GM13977 (cell line): ENCODE measurements at regions not wholly inside any gene's neighbourhood (a gene's known extent, or its start where the extent isn't known, plus 50 kb on each side); places are given as distances from the start of the nearest gene placed in this dataset.

Experiments used
- DNase-seq: peaks from one replicate; pipeline ENCODE4 v3.0.0; 2012; ENCODE audit warnings: low spot score
- CTCF ChIP-seq: IDR thresholded peaks from 2 replicates; pipeline ENCODE4 v1.5.1; 2012; ENCODE audit warnings: mild to moderate bottlenecking, control low read depth; ENCODE audit not compliant: insufficient read depth; ENCODE audit errors: extremely low read depth, missing control alignments
- in situ Hi-C: fragments of 300-500 bp; cut with MboI; formaldehyde crosslinking; loops from one replicate; pipeline ENCODE4 v1.12.0; 2022; ENCODE audit warnings: low sequenced_read_pairs, low pct_unique_long_range_greater_than_20kb, mixed read lengths, inconsistent platforms; ENCODE audit not compliant: unreplicated experiment

- no peak for DNase-seq
- in situ Hi-C loops, result no loop called here
Observed at GRCh38 chr6:16078064-16078463, 50.8 kb upstream of the MYLIP start.

DNA sequence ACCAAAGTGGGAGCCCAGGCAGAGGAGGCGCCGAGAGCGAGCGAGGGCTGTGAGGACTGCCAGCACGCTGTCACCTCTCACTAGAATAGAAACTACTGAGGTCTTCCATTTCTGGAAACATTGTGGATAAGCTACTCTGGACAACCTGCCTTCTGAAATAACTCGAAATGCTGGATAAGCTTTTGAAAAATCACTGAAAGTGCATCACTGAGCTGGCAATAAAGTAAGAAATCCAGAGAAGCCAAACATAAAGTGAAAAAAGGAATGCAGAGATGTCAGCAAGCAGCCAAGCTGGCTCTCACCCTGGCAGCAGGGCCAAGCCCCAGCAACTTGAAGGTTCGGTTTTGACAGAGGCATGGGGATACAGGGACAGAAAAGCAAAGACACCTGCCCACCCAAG lies 59.2 kb upstream of the MYLIP start:
- TF ChIP-seq CTCF, result no peak
- in situ Hi-C loops, result no loop called here
- DNase-seq, result no peak

More at GRCh38 chr6:16078064-16078463, 50.8 kb upstream of the MYLIP start:
- TF ChIP-seq CTCF, result no peak

- no peak for DNase-seq
- in situ Hi-C loops, result no loop called here
Observed at GRCh38 chr6:16069222-16069621, 59.7 kb upstream of the MYLIP start.

GRCh38 chr6:16067568-16067967 lies 61.3 kb upstream of the MYLIP start:
- in situ Hi-C loops, result no loop called here
- TF ChIP-seq CTCF, result no peak
- no peak for DNase-seq

More at GRCh38 chr6:16069222-16069621, 59.7 kb upstream of the MYLIP start:
- TF ChIP-seq CTCF, result no peak

DNA sequence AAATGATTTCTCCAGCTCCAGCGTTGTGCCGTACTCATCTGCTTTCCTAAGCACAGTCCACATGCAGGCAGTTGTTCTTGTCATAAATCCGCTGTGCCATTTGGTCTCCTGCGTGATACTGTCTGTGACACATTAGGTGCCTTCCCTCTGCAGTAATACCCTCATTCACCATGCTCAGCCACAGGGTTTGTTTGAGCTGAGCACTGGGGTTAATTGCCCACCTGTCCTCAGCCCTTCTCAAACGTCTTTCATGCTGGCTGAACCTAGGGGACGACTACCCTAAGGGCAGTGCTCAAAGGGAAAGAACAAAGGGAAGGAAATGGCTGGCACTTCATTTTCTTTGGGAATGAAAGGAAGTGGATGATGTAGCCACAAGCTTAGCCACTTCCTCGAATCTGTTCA lies 64.2 kb upstream of the MYLIP start:
- in situ Hi-C loops, result no loop called here
- TF ChIP-seq CTCF, result no peak
- DNase-seq, result no peak

DNA sequence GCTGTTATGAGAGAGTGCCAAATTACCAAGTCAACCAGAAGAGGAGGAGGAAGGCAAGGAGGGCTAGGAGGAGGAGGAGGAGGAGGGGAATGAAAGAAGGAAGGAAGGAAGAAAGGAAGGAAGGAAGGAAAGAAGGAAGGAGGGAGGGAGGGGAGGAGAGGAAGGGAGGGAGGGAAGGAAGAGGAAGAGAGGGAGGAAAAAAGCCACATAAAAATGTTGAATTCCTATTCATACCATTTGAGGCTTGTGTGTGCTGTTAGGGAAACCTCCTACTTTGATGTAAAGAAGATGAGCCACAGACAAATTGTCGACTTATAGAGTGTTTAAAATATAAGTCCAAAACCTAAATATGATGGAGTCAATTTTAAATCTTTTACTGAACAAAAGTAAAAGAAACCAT lies 65.3 kb upstream of the MYLIP start:
- in situ Hi-C loops, result no loop called here
- no peak for DNase-seq

More for the DNA sequence above, 65.3 kb upstream of the MYLIP start:
- no peak for TF ChIP-seq CTCF
